SK-N-SH treated with all-trans-retinoic acid at 6 μM for 48 hours (cell line): ENCODE measurements at regions not wholly inside any gene's neighbourhood (a gene's known extent, or its start where the extent isn't known, plus 50 kb on each side); places are given as distances from the start of the nearest gene placed in this dataset.
"Not testable (repeated sequence)": the region's sequence is repeated elsewhere in the genome, so short reads cannot be mapped to it uniquely, and the experiment has no call there.

Experiments used
- ATAC-seq: fragments of 200-7000 bp; cut with Tn5 transposase; 3 replicates; pipeline ENCODE4 v1.9.1; 2020; ENCODE audit warnings: mild to moderate bottlenecking, moderate library complexity
- ARNTL ChIP-seq: fragments of 450-650 bp; formaldehyde crosslinking; IDR thresholded peaks from 2 replicates; pipeline ENCODE4 v1.5.0; 2020; ENCODE audit warnings: low read depth, mild to moderate bottlenecking, moderate library complexity, borderline replicate concordance
- CSDC2 ChIP-seq: fragments of 250-450 bp; sonication (Bioruptor Pico); IDR thresholded peaks from 2 replicates; pipeline ENCODE4 v1.5.0; 2020; ENCODE audit warnings: mild to moderate bottlenecking, moderate library complexity
- ESRRG ChIP-seq: fragments of 250-450 bp; sonication (Bioruptor Pico); IDR thresholded peaks from 2 replicates; pipeline ENCODE4 v1.6.1; 2021; ENCODE audit warnings: mild to moderate bottlenecking
- GLIS3 ChIP-seq: fragments of 250-450 bp; sonication (Bioruptor Pico); IDR thresholded peaks from 2 replicates; pipeline ENCODE4 v1.5.0; 2020; ENCODE audit warnings: mild to moderate bottlenecking, moderate library complexity
- ISL1 ChIP-seq: fragments of 250-450 bp; sonication (Bioruptor Pico); IDR thresholded peaks from 2 replicates; pipeline ENCODE4 v2.1.2; 2022; ENCODE audit warnings: mild to moderate bottlenecking, moderate library complexity
- OSR1 ChIP-seq: fragments of 250-450 bp; sonication (Bioruptor Pico); IDR thresholded peaks from 2 replicates; pipeline ENCODE4 v1.8.0; 2022; ENCODE audit warnings: moderate library complexity, mild to moderate bottlenecking, inconsistent platforms
- PPARA ChIP-seq: fragments of 250-450 bp; sonication (Bioruptor Pico); IDR thresholded peaks from 2 replicates; pipeline ENCODE4 v1.5.0; 2020; ENCODE audit warnings: mild to moderate bottlenecking, borderline replicate concordance
- RARB ChIP-seq: fragments of 250-450 bp; sonication (Bioruptor Pico); IDR thresholded peaks from 2 replicates; pipeline ENCODE4 v1.8.0; 2021; ENCODE audit warnings: mild to moderate bottlenecking, moderate library complexity
- SNAI2 ChIP-seq: fragments of 250-450 bp; sonication (Bioruptor Pico); IDR thresholded peaks from 2 replicates; pipeline ENCODE4 v1.5.0; 2020; ENCODE audit warnings: mild to moderate bottlenecking, moderate library complexity
- TCF4 ChIP-seq: fragments of 250-450 bp; sonication (Bioruptor Pico); IDR thresholded peaks from 2 replicates; pipeline ENCODE4 v1.8.0; 2021; ENCODE audit warnings: mild to moderate bottlenecking, moderate library complexity, borderline replicate concordance
- TOX ChIP-seq: fragments of 250-450 bp; sonication (Bioruptor Pico); IDR thresholded peaks from 2 replicates; pipeline ENCODE4 v1.8.0; 2021; ENCODE audit warnings: mild to moderate bottlenecking, moderate library complexity, borderline replicate concordance
- ZFP3 ChIP-seq: fragments of 250-450 bp; sonication (Bioruptor Pico); IDR thresholded peaks from 2 replicates; pipeline ENCODE4 v1.5.0; 2020; ENCODE audit warnings: mild to moderate bottlenecking, moderate library complexity
- ZFP30 ChIP-seq: fragments of 450-650 bp; formaldehyde crosslinking; IDR thresholded peaks from 2 replicates; pipeline ENCODE4 v1.5.0; 2022; ENCODE audit warnings: mild to moderate bottlenecking, moderate library complexity
- ZNF8 ChIP-seq: fragments of 450-650 bp; formaldehyde crosslinking; IDR thresholded peaks from 2 replicates; pipeline ENCODE4 v1.5.0; 2020; ENCODE audit warnings: mild to moderate bottlenecking, moderate library complexity
- TF ChIP-seq, protein P1 (sequence below): fragments of 250-450 bp; sonication (Bioruptor Pico); IDR thresholded peaks from 2 replicates; pipeline ENCODE4 v1.8.0; 2020; ENCODE audit warnings: mild to moderate bottlenecking, moderate library complexity, borderline replicate concordance
- TF ChIP-seq, protein P2 (sequence below): fragments of 250-450 bp; sonication (Bioruptor Pico); IDR thresholded peaks from 2 replicates; pipeline ENCODE4 v1.8.0; 2021; ENCODE audit warnings: low read depth, mild to moderate bottlenecking, moderate library complexity, borderline replicate concordance
- TF ChIP-seq, protein P3 (sequence below): fragments of 250-450 bp; sonication (Bioruptor Pico); IDR thresholded peaks from 2 replicates; pipeline ENCODE4 v1.5.0; 2020; ENCODE audit warnings: mild to moderate bottlenecking, moderate library complexity
- TF ChIP-seq, protein P4 (sequence below): fragments of 250-450 bp; sonication (Bioruptor Pico); IDR thresholded peaks from 2 replicates; pipeline ENCODE4 v1.5.1; 2021; ENCODE audit warnings: mild to moderate bottlenecking, moderate library complexity
- TF ChIP-seq, protein P5 (sequence below): fragments of 250-450 bp; sonication (Bioruptor Pico); IDR thresholded peaks from 2 replicates; pipeline ENCODE4 v1.5.1; 2020; ENCODE audit warnings: low read depth, mild to moderate bottlenecking, moderate library complexity

DNA sequence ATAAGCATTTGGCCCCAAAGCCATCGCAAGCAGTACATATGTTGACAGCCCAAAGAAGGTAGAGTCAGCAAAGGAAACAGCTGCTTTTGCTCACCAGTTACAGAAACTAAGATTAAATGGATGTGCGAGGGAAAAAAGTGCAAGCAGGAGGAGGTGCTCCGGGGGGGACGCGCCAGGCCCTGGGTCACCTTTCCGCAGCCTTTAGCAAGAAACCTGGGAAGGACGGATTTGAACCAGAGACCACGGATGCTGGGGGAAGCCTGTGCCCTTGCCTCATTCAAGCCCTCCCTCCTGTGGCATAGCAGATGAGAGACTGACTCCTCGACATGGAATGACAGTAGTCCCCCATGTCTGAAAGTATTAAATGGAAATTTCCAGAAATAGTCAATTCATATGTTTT lies 405.6 kb upstream of the PRKCQ start (continued):
- TF ChIP-seq, protein P1, sequence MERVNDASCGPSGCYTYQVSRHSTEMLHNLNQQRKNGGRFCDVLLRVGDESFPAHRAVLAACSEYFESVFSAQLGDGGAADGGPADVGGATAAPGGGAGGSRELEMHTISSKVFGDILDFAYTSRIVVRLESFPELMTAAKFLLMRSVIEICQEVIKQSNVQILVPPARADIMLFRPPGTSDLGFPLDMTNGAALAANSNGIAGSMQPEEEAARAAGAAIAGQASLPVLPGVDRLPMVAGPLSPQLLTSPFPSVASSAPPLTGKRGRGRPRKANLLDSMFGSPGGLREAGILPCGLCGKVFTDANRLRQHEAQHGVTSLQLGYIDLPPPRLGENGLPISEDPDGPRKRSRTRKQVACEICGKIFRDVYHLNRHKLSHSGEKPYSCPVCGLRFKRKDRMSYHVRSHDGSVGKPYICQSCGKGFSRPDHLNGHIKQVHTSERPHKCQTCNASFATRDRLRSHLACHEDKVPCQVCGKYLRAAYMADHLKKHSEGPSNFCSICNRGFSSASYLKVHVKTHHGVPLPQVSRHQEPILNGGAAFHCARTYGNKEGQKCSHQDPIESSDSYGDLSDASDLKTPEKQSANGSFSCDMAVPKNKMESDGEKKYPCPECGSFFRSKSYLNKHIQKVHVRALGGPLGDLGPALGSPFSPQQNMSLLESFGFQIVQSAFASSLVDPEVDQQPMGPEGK (CRISPR knock-in tag), result no peak

DNA sequence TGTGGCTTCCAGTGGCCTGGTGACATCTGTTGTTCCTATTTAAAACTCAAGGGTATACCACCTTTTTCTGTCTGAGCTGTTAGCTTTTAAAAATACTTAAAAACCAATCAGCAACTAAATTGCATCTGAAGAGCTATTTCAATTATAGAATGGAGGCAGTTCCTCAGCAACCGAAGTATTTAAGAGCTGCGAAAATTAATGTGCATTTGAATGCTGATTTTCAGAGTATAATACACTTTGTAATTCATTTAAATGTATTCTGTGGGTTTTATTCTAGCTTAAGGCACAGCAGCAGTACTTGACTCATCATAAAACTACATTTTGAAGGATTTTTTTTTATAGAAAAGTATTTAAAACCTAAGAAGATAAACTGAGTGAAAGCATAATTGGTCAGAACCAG lies 404.9 kb upstream of the PRKCQ start:
- no peak for ATAC-seq
- TF ChIP-seq ZFP30 (CRISPR knock-in tag), result no peak
- TF ChIP-seq, protein P2, sequence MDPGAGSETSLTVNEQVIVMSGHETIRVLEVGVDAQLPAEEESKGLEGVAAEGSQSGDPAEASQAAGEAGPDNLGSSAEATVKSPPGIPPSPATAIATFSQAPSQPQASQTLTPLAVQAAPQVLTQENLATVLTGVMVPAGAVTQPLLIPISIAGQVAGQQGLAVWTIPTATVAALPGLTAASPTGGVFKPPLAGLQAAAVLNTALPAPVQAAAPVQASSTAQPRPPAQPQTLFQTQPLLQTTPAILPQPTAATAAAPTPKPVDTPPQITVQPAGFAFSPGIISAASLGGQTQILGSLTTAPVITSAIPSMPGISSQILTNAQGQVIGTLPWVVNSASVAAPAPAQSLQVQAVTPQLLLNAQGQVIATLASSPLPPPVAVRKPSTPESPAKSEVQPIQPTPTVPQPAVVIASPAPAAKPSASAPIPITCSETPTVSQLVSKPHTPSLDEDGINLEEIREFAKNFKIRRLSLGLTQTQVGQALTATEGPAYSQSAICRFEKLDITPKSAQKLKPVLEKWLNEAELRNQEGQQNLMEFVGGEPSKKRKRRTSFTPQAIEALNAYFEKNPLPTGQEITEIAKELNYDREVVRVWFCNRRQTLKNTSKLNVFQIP (CRISPR knock-in tag), result no peak
- TF ChIP-seq, protein P1 (CRISPR knock-in tag), result no peak
- TF ChIP-seq, all 23 proteins: peak for 0

DNA sequence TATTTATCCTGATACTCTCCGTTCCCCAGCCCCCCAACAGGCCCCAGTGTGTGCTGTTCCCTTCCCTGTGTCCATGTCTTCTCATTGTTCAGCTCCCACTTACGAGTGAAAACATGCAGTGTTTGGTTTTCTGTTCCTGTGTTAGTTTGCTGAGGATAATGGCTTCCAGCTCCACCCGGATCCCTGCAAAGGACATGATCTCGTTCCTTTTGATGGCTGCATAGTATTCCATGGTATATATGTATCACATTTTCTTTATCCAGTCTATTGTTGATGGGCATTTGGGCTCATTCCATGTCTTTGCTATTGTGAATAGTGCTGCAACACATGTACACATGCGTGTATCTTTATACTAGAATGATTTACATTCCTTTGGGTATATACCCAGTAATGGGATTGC lies 403.9 kb upstream of the PRKCQ start:
- ATAC-seq, result not testable (repeated sequence)

DNA sequence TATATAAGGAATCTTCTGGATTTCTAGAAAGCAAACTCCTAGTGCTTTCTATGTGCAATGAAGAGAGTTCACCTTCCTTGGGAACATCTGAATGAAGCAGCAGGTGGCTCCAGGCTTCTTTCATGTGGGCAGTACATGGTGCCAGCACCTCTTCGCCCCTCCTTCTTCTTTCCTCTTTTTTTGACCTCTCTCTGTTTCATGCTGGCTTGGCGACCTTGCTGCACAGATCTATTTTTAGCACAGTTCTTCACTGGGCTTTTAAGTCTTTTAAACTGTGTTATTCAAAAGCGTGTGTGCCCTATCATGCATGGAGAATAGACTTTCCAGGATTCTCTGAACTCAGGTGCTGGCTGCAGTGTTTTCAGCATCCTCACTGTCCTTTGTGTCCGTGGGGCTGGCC lies 400.3 kb upstream of the PRKCQ start:
- ATAC-seq, result no peak
- no peak for TF ChIP-seq TOX
- no peak for TF ChIP-seq OSR1 (CRISPR knock-in tag)
- TF ChIP-seq, protein P3, sequence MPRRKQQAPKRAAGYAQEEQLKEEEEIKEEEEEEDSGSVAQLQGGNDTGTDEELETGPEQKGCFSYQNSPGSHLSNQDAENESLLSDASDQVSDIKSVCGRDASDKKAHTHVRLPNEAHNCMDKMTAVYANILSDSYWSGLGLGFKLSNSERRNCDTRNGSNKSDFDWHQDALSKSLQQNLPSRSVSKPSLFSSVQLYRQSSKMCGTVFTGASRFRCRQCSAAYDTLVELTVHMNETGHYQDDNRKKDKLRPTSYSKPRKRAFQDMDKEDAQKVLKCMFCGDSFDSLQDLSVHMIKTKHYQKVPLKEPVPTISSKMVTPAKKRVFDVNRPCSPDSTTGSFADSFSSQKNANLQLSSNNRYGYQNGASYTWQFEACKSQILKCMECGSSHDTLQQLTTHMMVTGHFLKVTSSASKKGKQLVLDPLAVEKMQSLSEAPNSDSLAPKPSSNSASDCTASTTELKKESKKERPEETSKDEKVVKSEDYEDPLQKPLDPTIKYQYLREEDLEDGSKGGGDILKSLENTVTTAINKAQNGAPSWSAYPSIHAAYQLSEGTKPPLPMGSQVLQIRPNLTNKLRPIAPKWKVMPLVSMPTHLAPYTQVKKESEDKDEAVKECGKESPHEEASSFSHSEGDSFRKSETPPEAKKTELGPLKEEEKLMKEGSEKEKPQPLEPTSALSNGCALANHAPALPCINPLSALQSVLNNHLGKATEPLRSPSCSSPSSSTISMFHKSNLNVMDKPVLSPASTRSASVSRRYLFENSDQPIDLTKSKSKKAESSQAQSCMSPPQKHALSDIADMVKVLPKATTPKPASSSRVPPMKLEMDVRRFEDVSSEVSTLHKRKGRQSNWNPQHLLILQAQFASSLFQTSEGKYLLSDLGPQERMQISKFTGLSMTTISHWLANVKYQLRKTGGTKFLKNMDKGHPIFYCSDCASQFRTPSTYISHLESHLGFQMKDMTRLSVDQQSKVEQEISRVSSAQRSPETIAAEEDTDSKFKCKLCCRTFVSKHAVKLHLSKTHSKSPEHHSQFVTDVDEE, result no peak
- TF ChIP-seq, protein P4, sequence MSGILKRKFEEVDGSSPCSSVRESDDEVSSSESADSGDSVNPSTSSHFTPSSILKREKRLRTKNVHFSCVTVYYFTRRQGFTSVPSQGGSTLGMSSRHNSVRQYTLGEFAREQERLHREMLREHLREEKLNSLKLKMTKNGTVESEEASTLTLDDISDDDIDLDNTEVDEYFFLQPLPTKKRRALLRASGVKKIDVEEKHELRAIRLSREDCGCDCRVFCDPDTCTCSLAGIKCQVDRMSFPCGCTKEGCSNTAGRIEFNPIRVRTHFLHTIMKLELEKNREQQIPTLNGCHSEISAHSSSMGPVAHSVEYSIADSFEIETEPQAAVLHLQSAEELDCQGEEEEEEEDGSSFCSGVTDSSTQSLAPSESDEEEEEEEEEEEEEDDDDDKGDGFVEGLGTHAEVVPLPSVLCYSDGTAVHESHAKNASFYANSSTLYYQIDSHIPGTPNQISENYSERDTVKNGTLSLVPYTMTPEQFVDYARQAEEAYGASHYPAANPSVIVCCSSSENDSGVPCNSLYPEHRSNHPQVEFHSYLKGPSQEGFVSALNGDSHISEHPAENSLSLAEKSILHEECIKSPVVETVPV, result no peak
- TF ChIP-seq SNAI2 (CRISPR knock-in tag), result no peak
- TF ChIP-seq RARB (CRISPR knock-in tag), result no peak
- no peak for TF ChIP-seq ZFP3 (CRISPR knock-in tag)
- no peak for TF ChIP-seq TCF4 (CRISPR knock-in tag)
- TF ChIP-seq CSDC2 (CRISPR knock-in tag), result no peak
- no peak for TF ChIP-seq ZFP30 (CRISPR knock-in tag)
- no peak for TF ChIP-seq ISL1 (CRISPR knock-in tag)
- no peak for TF ChIP-seq ARNTL (CRISPR knock-in tag)
- no peak for TF ChIP-seq ESRRG
- no peak for TF ChIP-seq ZNF8
- TF ChIP-seq GLIS3 (CRISPR knock-in tag), result no peak

DNA sequence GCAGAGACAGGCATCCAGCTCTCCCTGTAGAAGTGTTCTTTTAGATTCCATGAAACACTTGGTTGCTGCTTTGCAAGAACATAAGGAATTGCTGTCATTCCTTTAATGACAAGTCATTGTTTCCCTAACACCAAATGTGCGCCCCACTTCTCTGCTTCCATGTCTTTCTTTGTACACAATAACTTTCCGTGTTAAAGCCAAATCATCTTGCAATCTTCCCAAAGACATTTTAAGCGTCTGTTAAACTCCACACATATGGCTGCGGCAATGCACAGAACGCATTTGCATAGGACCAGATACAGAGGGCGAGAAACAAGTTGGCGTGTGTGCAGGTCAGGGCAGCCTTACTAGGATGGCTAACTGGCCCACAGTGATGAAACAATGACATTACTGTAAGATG lies 399.3 kb upstream of the PRKCQ start:
- ATAC-seq, result no peak
- TF ChIP-seq, protein P3, result no peak
- TF ChIP-seq CSDC2 (CRISPR knock-in tag) (no peak), ESRRG (no peak), OSR1 (CRISPR knock-in tag) (no peak), PPARA (CRISPR knock-in tag) (no peak), ZNF8 (no peak)
- TF ChIP-seq, protein P5, sequence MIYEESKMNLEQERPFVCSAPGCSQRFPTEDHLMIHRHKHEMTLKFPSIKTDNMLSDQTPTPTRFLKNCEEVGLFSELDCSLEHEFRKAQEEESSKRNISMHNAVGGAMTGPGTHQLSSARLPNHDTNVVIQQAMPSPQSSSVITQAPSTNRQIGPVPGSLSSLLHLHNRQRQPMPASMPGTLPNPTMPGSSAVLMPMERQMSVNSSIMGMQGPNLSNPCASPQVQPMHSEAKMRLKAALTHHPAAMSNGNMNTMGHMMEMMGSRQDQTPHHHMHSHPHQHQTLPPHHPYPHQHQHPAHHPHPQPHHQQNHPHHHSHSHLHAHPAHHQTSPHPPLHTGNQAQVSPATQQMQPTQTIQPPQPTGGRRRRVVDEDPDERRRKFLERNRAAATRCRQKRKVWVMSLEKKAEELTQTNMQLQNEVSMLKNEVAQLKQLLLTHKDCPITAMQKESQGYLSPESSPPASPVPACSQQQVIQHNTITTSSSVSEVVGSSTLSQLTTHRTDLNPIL (CRISPR knock-in tag), result no peak
- TF ChIP-seq, protein P1 (CRISPR knock-in tag), result no peak
